HEK293 (cell line): ENCODE measurements at regions not wholly inside any gene's neighbourhood (a gene's known extent, or its start where the extent isn't known, plus 50 kb on each side); places are given as distances from the start of the nearest gene placed in this dataset.

Experiments
- CTCF ChIA-PET: fragments of 350-600 bp; formaldehyde crosslinking; extraction: SDS; loops from one replicate; lab custom pipeline; 2021; ENCODE audit warnings: antibody characterized with exemption; lab: Yijun Ruan, JAX
- POLR2A ChIA-PET: fragments of 300-600 bp; formaldehyde crosslinking; extraction: SDS; loops from one replicate; lab custom pipeline; 2020; ENCODE audit warnings: antibody characterized with exemption, inconsistent platforms; lab: Yijun Ruan, JAX
- H3K27ac ChIP-seq: fragments of 200-500 bp; sonication (Bioruptor generic); 2 replicates; pipeline ENCODE4 v1.5.1; 2014; ENCODE audit warnings: low read depth, low read length, control low read depth, inconsistent platforms; ENCODE audit errors: extremely low read depth
- H3K36me3 ChIP-seq, 2 experiments: fragments of 200-500 bp in 1 of 2; sonication (Bioruptor generic) in 1 of 2; 1 replicate in 1 of 2; 2 replicates in 1 of 2; pipeline ENCODE4 v1.5.1; 2014 to 2017; ENCODE audit warnings: inconsistent platforms in 2 of 2, low read length in 2 of 2; ENCODE audit not compliant: control insufficient read depth in 2 of 2, insufficient read depth in 1 of 2
- H3K4me1 ChIP-seq: fragments of 200-500 bp; sonication (Bioruptor generic); 2 replicates; pipeline ENCODE4 v1.5.1; 2014; ENCODE audit warnings: mild to moderate bottlenecking, low read length, inconsistent platforms; ENCODE audit not compliant: control insufficient read depth, insufficient read depth
- H3K4me3 ChIP-seq: 2 replicates; pipeline ENCODE4 v1.5.1; 2011; ENCODE audit warnings: low read depth, mild to moderate bottlenecking, control low read depth, low read length, moderate library complexity
- H3K9me3 ChIP-seq: fragments of 200-500 bp; sonication (Bioruptor generic); 2 replicates; pipeline ENCODE4 v1.5.1; 2014; ENCODE audit warnings: low read depth, low read length, inconsistent platforms; ENCODE audit not compliant: control insufficient read depth, insufficient read depth
- HOXA7 ChIP-seq: sonication (generic); formaldehyde crosslinking; IDR thresholded peaks from 2 replicates; pipeline ENCODE4 v1.8.1; 2022; ENCODE audit warnings: missing genetic modification reagents, borderline replicate concordance
- IKZF3 ChIP-seq: fragments of 450-650 bp; IDR thresholded peaks from 2 replicates; pipeline ENCODE4 v1.5.0; 2018; ENCODE audit warnings: missing biosample characterization, mild to moderate bottlenecking, missing genetic modification characterization, moderate library complexity
- MYNN ChIP-seq: fragments of 450-650 bp; formaldehyde crosslinking; IDR thresholded peaks from 2 replicates; pipeline ENCODE4 v1.5.1; 2016; ENCODE audit warnings: missing biosample characterization, missing genetic modification characterization, borderline replicate concordance
- OSR2 ChIP-seq: fragments of 450-650 bp; formaldehyde crosslinking; IDR thresholded peaks from 2 replicates; pipeline ENCODE4 v1.5.1; 2016; ENCODE audit warnings: missing biosample characterization, missing genetic modification characterization
- PBX3 ChIP-seq: sonication (generic); formaldehyde crosslinking; IDR thresholded peaks from 2 replicates; pipeline ENCODE4 v1.8.1; 2022; ENCODE audit warnings: mild to moderate bottlenecking, moderate library complexity, missing genetic modification reagents
- REPIN1 ChIP-seq: fragments of 450-650 bp; formaldehyde crosslinking; IDR thresholded peaks from 2 replicates; pipeline ENCODE4 v1.5.1; 2017; ENCODE audit warnings: missing biosample characterization, missing genetic modification characterization, low read depth
- SETDB1 ChIP-seq: IDR thresholded peaks from one replicate; pipeline ENCODE4 v1.6.1; 2017; ENCODE audit warnings: mild to moderate bottlenecking, low read length, moderate library complexity, mixed read lengths; ENCODE audit not compliant: insufficient read length
- ZBTB48 ChIP-seq: fragments of 450-650 bp; formaldehyde crosslinking; IDR thresholded peaks from 2 replicates; pipeline ENCODE4 v1.5.1; 2016; ENCODE audit warnings: missing biosample characterization, missing genetic modification characterization
- ZFHX2 ChIP-seq: fragments of 450-650 bp; formaldehyde crosslinking; conservative IDR thresholded peaks from 2 replicates; pipeline ENCODE4 v1.5.1; 2016; ENCODE audit warnings: missing biosample characterization, missing genetic modification characterization
- ZIC2 ChIP-seq: fragments of 450-650 bp; formaldehyde crosslinking; IDR thresholded peaks from 2 replicates; pipeline ENCODE4 v1.5.1; 2016; ENCODE audit warnings: missing biosample characterization, missing genetic modification characterization
- ZNF112 ChIP-seq: fragments of 450-650 bp; formaldehyde crosslinking; IDR thresholded peaks from 2 replicates; pipeline ENCODE4 v1.5.0; 2017; ENCODE audit warnings: missing biosample characterization, missing genetic modification characterization
- ZNF169 ChIP-seq: fragments of 450-650 bp; formaldehyde crosslinking; IDR thresholded peaks from 2 replicates; pipeline ENCODE4 v1.5.1; 2016; ENCODE audit warnings: missing biosample characterization, missing genetic modification characterization
- ZNF175 ChIP-seq: fragments of 450-650 bp; formaldehyde crosslinking; IDR thresholded peaks from 2 replicates; pipeline ENCODE4 v1.5.1; 2016; ENCODE audit warnings: missing biosample characterization, missing genetic modification characterization
- ZNF184 ChIP-seq: fragments of 450-650 bp; IDR thresholded peaks from 2 replicates; pipeline ENCODE4 v1.5.1; 2018; ENCODE audit warnings: missing biosample characterization, mild to moderate bottlenecking, missing genetic modification characterization
- ZNF292 ChIP-seq: fragments of 450-650 bp; formaldehyde crosslinking; IDR thresholded peaks from 2 replicates; pipeline ENCODE4 v1.5.1; 2016; ENCODE audit warnings: low read depth, missing biosample characterization, missing genetic modification characterization, borderline replicate concordance
- ZNF324 ChIP-seq: fragments of 450-650 bp; formaldehyde crosslinking; IDR thresholded peaks from 2 replicates; pipeline ENCODE4 v1.5.1; 2016; ENCODE audit warnings: missing biosample characterization, missing genetic modification characterization
- ZNF354C ChIP-seq: fragments of 450-650 bp; formaldehyde crosslinking; IDR thresholded peaks from 2 replicates; pipeline ENCODE4 v1.5.1; 2016; ENCODE audit warnings: missing biosample characterization, missing genetic modification characterization, low read depth, borderline replicate concordance
- ZNF404 ChIP-seq: fragments of 450-650 bp; formaldehyde crosslinking; IDR thresholded peaks from 2 replicates; pipeline ENCODE4 v1.5.1; 2017; ENCODE audit warnings: missing biosample characterization, missing genetic modification characterization
- ZNF521 ChIP-seq: fragments of 450-650 bp; formaldehyde crosslinking; IDR thresholded peaks from 2 replicates; pipeline ENCODE4 v1.5.1; 2017; ENCODE audit warnings: missing biosample characterization, mild to moderate bottlenecking, missing genetic modification characterization
- ZNF529 ChIP-seq: fragments of 450-650 bp; formaldehyde crosslinking; IDR thresholded peaks from 2 replicates; pipeline ENCODE4 v1.5.1; 2017; ENCODE audit warnings: missing genetic modification characterization, missing biosample characterization; ENCODE audit not compliant: insufficient replicate concordance
- ZNF561 ChIP-seq: fragments of 450-650 bp; IDR thresholded peaks from 2 replicates; pipeline ENCODE4 v1.5.1; 2018; ENCODE audit warnings: missing biosample characterization, missing genetic modification characterization, borderline replicate concordance
- ZNF626 ChIP-seq: fragments of 450-650 bp; sonication (Bioruptor Pico); formaldehyde crosslinking; IDR thresholded peaks from 2 replicates; pipeline ENCODE4 v1.5.1; 2018; ENCODE audit warnings: missing biosample characterization, missing genetic modification characterization, inconsistent platforms
- ZNF776 ChIP-seq: fragments of 450-650 bp; formaldehyde crosslinking; IDR thresholded peaks from 2 replicates; pipeline ENCODE4 v1.5.0; 2017; ENCODE audit warnings: missing biosample characterization, missing genetic modification characterization, borderline replicate concordance
- ZNF837 ChIP-seq: fragments of 450-650 bp; formaldehyde crosslinking; IDR thresholded peaks from 2 replicates; pipeline ENCODE4 v1.5.1; 2016; ENCODE audit warnings: missing biosample characterization, missing genetic modification characterization
- ZNF843 ChIP-seq: fragments of 450-650 bp; formaldehyde crosslinking; IDR thresholded peaks from 2 replicates; pipeline ENCODE4 v1.5.1; 2016; ENCODE audit warnings: missing biosample characterization, missing genetic modification characterization
- TF ChIP-seq, protein P1 (sequence below): fragments of 450-650 bp; formaldehyde crosslinking; IDR thresholded peaks from 2 replicates; pipeline ENCODE4 v1.5.1; 2017; ENCODE audit warnings: missing biosample characterization, missing genetic modification characterization
- TF ChIP-seq, protein P2 (sequence below): fragments of 450-650 bp; formaldehyde crosslinking; IDR thresholded peaks from 2 replicates; pipeline ENCODE4 v1.5.1; 2017; ENCODE audit warnings: missing biosample characterization, missing genetic modification characterization
- TF ChIP-seq, protein P3 (sequence below): fragments of 450-650 bp; formaldehyde crosslinking; IDR thresholded peaks from 2 replicates; pipeline ENCODE4 v1.5.1; 2016; ENCODE audit warnings: missing biosample characterization, missing genetic modification characterization

GRCh38 chr4:42711496-42711895 lies 54.6 kb upstream of the ATP8A1 start:
- Histone ChIP-seq H3K36me3 (no peaks in the 10 kb centered on the region), H3K9me3 (no peaks in the 10 kb centered on the region), H3K27ac (no peak overlapping the region), H3K4me1 (no peaks in the 10 kb centered on the region), H3K4me3 (no peak overlapping the region)
- TF ChIP-seq ZFHX2 (tag by site-specific recombination) (no peak), MYNN (tag by site-specific recombination) (no peak), ZNF404 (tag by site-specific recombination) (no peak), ZNF292 (tag by site-specific recombination) (no peak), ZBTB48 (tag by site-specific recombination) (no peak), ZIC2 (tag by site-specific recombination) (no peak), OSR2 (tag by site-specific recombination) (no peak), ZNF626 (tag by site-specific recombination) (no peak), ZNF843 (tag by site-specific recombination) (no peak), PBX3 (CRISPR knock-in tag) (no peak), ZNF324 (no peak), REPIN1 (no peak), HOXA7 (CRISPR knock-in tag) (no peak), ZNF169 (tag by site-specific recombination) (no peak), ZNF175 (tag by site-specific recombination) (no peak), ZNF837 (tag by site-specific recombination) (no peak), IKZF3 (tag by site-specific recombination) (no peak)
- TF ChIP-seq, protein P1, sequence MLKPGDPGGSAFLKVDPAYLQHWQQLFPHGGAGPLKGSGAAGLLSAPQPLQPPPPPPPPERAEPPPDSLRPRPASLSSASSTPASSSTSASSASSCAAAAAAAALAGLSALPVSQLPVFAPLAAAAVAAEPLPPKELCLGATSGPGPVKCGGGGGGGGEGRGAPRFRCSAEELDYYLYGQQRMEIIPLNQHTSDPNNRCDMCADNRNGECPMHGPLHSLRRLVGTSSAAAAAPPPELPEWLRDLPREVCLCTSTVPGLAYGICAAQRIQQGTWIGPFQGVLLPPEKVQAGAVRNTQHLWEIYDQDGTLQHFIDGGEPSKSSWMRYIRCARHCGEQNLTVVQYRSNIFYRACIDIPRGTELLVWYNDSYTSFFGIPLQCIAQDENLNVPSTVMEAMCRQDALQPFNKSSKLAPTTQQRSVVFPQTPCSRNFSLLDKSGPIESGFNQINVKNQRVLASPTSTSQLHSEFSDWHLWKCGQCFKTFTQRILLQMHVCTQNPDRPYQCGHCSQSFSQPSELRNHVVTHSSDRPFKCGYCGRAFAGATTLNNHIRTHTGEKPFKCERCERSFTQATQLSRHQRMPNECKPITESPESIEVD (tag by site-specific recombination), result no peak
- TF ChIP-seq, protein P2, sequence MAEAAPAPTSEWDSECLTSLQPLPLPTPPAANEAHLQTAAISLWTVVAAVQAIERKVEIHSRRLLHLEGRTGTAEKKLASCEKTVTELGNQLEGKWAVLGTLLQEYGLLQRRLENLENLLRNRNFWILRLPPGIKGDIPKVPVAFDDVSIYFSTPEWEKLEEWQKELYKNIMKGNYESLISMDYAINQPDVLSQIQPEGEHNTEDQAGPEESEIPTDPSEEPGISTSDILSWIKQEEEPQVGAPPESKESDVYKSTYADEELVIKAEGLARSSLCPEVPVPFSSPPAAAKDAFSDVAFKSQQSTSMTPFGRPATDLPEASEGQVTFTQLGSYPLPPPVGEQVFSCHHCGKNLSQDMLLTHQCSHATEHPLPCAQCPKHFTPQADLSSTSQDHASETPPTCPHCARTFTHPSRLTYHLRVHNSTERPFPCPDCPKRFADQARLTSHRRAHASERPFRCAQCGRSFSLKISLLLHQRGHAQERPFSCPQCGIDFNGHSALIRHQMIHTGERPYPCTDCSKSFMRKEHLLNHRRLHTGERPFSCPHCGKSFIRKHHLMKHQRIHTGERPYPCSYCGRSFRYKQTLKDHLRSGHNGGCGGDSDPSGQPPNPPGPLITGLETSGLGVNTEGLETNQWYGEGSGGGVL (tag by site-specific recombination), result no peak
- POLR2A ChIA-PET, result no interaction called here
- CTCF ChIA-PET, result no interaction called here

DNA sequence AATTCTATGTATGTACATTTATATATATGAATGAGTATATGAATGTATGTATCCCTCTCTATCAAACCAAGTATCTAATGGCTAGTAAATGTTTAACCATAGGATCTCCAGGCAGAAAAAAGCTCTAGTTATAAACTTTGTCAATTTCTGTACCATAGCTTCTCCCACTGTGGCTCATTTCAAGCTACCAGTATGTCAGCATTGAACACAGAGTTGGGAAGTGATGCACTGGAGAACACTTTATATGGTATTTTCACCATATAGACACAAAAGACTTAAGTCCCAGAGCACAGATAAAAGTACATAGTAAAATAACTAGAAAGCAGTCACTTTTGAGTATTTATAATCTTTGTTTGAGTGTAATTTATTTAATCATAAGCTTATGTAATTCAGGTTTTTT lies 53.9 kb upstream of the ATP8A1 start:
- POLR2A ChIA-PET, result no interaction called here

More for the DNA sequence above, 53.9 kb upstream of the ATP8A1 start:
- H3K36me3 ChIP-seq, result no peaks in the 10 kb centered on the region
- no peak overlapping the region for H3K27ac ChIP-seq
- TF ChIP-seq ZNF184 (no peak), ZNF561 (tag by site-specific recombination) (no peak), ZNF112 (tag by site-specific recombination) (no peak), ZNF776 (no peak), ZNF354C (tag by site-specific recombination) (no peak), SETDB1 (no peak), ZNF843 (tag by site-specific recombination) (no peak), ZNF521 (tag by site-specific recombination) (no peak), ZNF292 (tag by site-specific recombination) (no peak), ZNF529 (tag by site-specific recombination) (no peak)
- TF ChIP-seq, protein P3, sequence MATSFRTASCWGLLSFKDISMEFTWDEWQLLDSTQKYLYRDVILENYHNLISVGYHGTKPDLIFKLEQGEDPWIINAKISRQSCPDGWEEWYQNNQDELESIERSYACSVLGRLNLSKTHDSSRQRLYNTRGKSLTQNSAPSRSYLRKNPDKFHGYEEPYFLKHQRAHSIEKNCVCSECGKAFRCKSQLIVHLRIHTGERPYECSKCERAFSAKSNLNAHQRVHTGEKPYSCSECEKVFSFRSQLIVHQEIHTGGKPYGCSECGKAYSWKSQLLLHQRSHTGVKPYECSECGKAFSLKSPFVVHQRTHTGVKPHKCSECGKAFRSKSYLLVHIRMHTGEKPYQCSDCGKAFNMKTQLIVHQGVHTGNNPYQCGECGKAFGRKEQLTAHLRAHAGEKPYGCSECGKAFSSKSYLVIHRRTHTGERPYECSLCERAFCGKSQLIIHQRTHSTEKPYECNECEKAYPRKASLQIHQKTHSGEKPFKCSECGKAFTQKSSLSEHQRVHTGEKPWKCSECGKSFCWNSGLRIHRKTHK (tag by site-specific recombination), result no peak
- TF ChIP-seq, protein P1 (tag by site-specific recombination), result no peak
- no peaks in the 10 kb centered on the region for H3K9me3 ChIP-seq
- no peak overlapping the region for H3K4me3 ChIP-seq
- H3K4me1 ChIP-seq, result no peaks in the 10 kb centered on the region
- CTCF ChIA-PET, result no interaction called here
